Renal cortical epithelial cell (primary cell): ENCODE measurements at regions not wholly inside any gene's neighbourhood (a gene's known extent, or its start where the extent isn't known, plus 50 kb on each side); places are given as distances from the start of the nearest gene placed in this dataset.
"Not testable (repeated sequence)": the region's sequence is repeated elsewhere in the genome, so short reads cannot be mapped to it uniquely, and the experiment has no call there.

Source experiments
- DNase-seq: peaks from one replicate; pipeline ENCODE4 v3.0.0-alpha.2; 2011; ENCODE audit warnings: low read depth

GRCh38 chr12:126434412-126434985 lies 1369.3 kb downstream of the AACS start:
- DNase-seq: peak; percentile 6

- no peak for DNase-seq
Observed at GRCh38 chr12:126436041-126436440, 1370.8 kb downstream of the AACS start.

GRCh38 chr12:126437934-126438333 lies 1372.7 kb downstream of the AACS start:
- no peak for DNase-seq

GRCh38 chr12:126443977-126444376 lies 1378.7 kb downstream of the AACS start:
- no peak for DNase-seq

- no peak for DNase-seq
Observed at GRCh38 chr12:126447346-126447745, 1382.1 kb downstream of the AACS start.

- no peak for DNase-seq
Observed at GRCh38 chr12:126451809-126452208, 1386.6 kb downstream of the AACS start.

- DNase-seq: not testable (repeated sequence)
Observed at GRCh38 chr12:126452686-126453085, 1387.5 kb downstream of the AACS start.

- DNase-seq: no peak
Observed at GRCh38 chr12:126454581-126454980, 1389.3 kb downstream of the AACS start.

GRCh38 chr12:126457776-126458175 lies 1392.5 kb downstream of the AACS start:
- no peak for DNase-seq

- DNase-seq: no peak
Observed at GRCh38 chr12:126464153-126464552, 1398.9 kb downstream of the AACS start.

- no peak for DNase-seq
Observed at GRCh38 chr12:126469211-126469610, 1404.0 kb downstream of the AACS start.

- no peak for DNase-seq
Observed at GRCh38 chr12:126474703-126475102, 1409.5 kb downstream of the AACS start.

- no peak for DNase-seq
Observed at GRCh38 chr12:126480451-126480850, 1415.2 kb downstream of the AACS start.

GRCh38 chr12:126481688-126482087 lies 1416.5 kb downstream of the AACS start:
- no peak for DNase-seq

GRCh38 chr12:126482238-126482889 lies 1417.1 kb downstream of the AACS start:
- DNase-seq: no peak

GRCh38 chr12:126483145-126484068 lies 1418.2 kb downstream of the AACS start:
- DNase-seq: peak; percentile 37

- no peak for DNase-seq
Observed at GRCh38 chr12:126487431-126487980, 1422.3 kb downstream of the AACS start.

GRCh38 chr12:126488806-126489205 lies 1423.6 kb downstream of the AACS start:
- no peak for DNase-seq

GRCh38 chr12:126492181-126492580 lies 1426.9 kb downstream of the AACS start:
- no peak for DNase-seq

- no peak for DNase-seq
Observed at GRCh38 chr12:126493366-126494108, 1428.3 kb downstream of the AACS start.

GRCh38 chr12:126496201-126496600 lies 1431.0 kb downstream of the AACS start:
- no peak for DNase-seq
